ENCODE measurements at regions not wholly inside any gene's neighbourhood (a gene's known extent, or its start where the extent isn't known, plus 50 kb on each side); places are given as distances from the start of the nearest gene placed in this dataset.
"Not testable (repeated sequence)": the region's sequence is repeated elsewhere in the genome, so short reads cannot be mapped to it uniquely, and the experiment has no call there.

GRCh38 chr4:7134737-7135388 is 57.5 kb upstream of the SORCS2 start:
- Histone ChIP-seq H3K4me3 (no peak overlapping the region), H3K9me3 (no peaks in the 10 kb centered on the region), H3K36me3 (ENCODE audit: low read depth, missing control alignments) (no peaks in the 10 kb centered on the region), H3K27ac (no peak overlapping the region), H3K27me3 (no peaks in the 10 kb centered on the region), H3K4me1 (peaks cover 15% of the 10 kb centered on the region)
- intact Hi-C loops (cut with DNase I; ENCODE audit: low total_unique reads), result no loop called here
- TF ChIP-seq POLR2A (IDR thresholded peaks at IDR 0.05), result no peak
- no peak for TF ChIP-seq CTCF (IDR thresholded peaks at IDR 0.05)
- 41 to 51% methylated on average over 9 to 12 of the region's 12 CpGs for WGBS, 2 donors
- DNase-seq, result peak; percentile 77

DNA sequence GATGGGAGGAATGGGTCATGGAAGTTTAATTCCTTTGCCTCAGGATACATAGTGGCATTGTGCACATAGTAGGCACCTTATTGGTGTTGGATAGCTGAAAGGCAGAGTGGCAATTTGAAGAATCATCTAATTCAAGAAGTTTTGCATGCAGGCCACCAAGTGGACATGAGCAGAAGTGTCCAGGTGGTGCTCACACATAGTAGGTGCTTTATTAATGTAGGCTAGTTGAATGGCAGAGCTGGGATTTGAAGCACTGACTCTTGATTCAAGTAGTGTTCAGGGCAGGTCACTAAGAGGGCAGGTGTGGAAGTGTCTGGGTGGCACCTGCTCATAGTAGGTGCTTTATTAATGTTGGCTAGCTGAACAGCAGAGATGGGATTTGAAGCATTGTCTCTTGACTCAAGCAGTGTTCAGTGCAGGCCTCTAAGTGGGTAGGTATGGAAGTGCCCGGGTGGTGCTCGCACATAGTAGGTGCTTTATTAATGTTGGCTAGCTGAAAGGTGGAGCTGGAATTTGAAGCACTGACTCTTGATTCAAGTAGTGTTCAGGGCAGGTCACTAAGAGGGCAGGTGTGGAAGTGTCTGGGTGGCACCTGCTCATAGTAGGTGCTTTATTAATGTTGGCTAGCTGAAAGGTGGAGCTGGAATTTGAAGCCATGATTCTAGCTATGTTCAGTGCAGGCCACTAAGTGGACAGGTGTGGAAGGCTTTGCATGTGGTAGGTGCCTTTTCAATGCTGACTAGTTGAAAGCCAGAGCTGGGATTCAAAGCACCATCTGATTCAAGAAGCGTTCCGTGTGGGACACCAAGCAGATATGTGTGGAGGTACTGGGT is 58.3 kb upstream of the SORCS2 start:
- H3K9me3 ChIP-seq; H3K27me3 ChIP-seq; H3K36me3 ChIP-seq (ENCODE audit: low read depth, missing control alignments); H3K4me3 ChIP-seq; H3K27ac ChIP-seq; intact Hi-C loops (cut with DNase I; ENCODE audit: low total_unique reads); DNase-seq: not testable (repeated sequence)
- peaks cover 11% of the 10 kb centered on the region for H3K4me1 ChIP-seq
- 76 to 83% methylated on average over 4 of the region's 4 CpGs for WGBS, 2 donors

- TF ChIP-seq POLR2A (IDR thresholded peaks at IDR 0.05), result no peak
- no peak for TF ChIP-seq CTCF (IDR thresholded peaks at IDR 0.05)
- WGBS, 2 donors, result 83% methylated on average over 3 to 4 of the region's 4 CpGs
- Histone ChIP-seq H3K27ac (no peak overlapping the region), H3K4me3 (no peak overlapping the region), H3K4me1 (peaks cover 11% of the 10 kb centered on the region), H3K36me3 (ENCODE audit: low read depth, missing control alignments) (no peaks in the 10 kb centered on the region), H3K9me3 (no peaks in the 10 kb centered on the region), H3K27me3 (no peaks in the 10 kb centered on the region)
- no peak for DNase-seq
- intact Hi-C loops (cut with DNase I; ENCODE audit: low total_unique reads), result no loop called here
These were observed 59.4 kb upstream of the SORCS2 start for GRCh38 chr4:7132730-7133582.

GRCh38 chr4:7132249-7132648 is 60.1 kb upstream of the SORCS2 start:
- H3K27ac ChIP-seq, result no peak overlapping the region
- H3K36me3 ChIP-seq (ENCODE audit: low read depth, missing control alignments), result no peaks in the 10 kb centered on the region
- DNase-seq, result no peak
- intact Hi-C loops (cut with DNase I; ENCODE audit: low total_unique reads), result no loop called here
- peaks cover 11% of the 10 kb centered on the region for H3K4me1 ChIP-seq
- H3K27me3 ChIP-seq, result no peaks in the 10 kb centered on the region
- WGBS, 2 donors, result 64 to 66% methylated on average over 8 to 11 of the region's 11 CpGs
- H3K4me3 ChIP-seq, result no peak overlapping the region
- H3K9me3 ChIP-seq, result no peaks in the 10 kb centered on the region
- TF ChIP-seq CTCF (IDR thresholded peaks at IDR 0.05), result no peak
- no peak for TF ChIP-seq POLR2A (IDR thresholded peaks at IDR 0.05)

DNA sequence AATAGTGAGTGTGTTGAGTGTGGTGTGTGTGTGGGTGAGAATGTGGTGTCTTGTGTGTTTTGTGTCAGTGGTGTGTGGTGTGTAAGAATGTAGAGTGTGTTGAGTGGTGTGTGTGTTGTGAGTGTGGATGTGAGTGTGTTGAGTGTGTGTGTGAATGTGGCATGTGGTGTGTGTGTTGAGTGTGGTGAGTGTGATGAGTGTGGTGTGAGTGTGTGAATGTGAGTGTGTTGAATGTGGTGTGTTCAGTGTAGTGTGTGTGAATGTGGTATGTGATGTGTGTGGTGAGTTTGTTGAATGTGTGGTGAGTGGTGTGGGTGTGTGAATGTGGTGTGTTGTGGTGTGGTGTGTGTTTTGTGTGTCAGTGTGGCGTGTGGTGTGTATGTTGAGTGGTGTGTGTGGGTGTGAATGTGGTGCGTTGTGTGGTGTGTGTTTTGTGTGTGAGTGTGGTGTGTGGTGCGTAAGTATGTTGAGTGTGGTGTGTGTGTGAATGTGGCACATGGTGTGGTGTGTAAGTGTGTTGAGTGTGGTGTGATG is 60.8 kb upstream of the SORCS2 start:
- Histone ChIP-seq H3K4me1 (peaks cover 11% of the 10 kb centered on the region), H3K36me3 (ENCODE audit: low read depth, missing control alignments) (no peaks in the 10 kb centered on the region), H3K27ac (no peak overlapping the region), H3K27me3 (no peaks in the 10 kb centered on the region), H3K4me3 (no peak overlapping the region), H3K9me3 (no peaks in the 10 kb centered on the region)
- TF ChIP-seq CTCF (IDR thresholded peaks at IDR 0.05) (no peak), POLR2A (IDR thresholded peaks at IDR 0.05) (no peak)
- intact Hi-C loops (cut with DNase I; ENCODE audit: low total_unique reads), result no loop called here
- DNase-seq, result no peak
- WGBS, 2 donors, result 47 to 63% methylated on average over 3 of the region's 3 CpGs

Data from testis (tissue), 2 donors.